ENCODE measurements at regions not wholly inside any gene's neighbourhood (a gene's known extent, or its start where the extent isn't known, plus 50 kb on each side); places are given as distances from the start of the nearest gene placed in this dataset.

DNA sequence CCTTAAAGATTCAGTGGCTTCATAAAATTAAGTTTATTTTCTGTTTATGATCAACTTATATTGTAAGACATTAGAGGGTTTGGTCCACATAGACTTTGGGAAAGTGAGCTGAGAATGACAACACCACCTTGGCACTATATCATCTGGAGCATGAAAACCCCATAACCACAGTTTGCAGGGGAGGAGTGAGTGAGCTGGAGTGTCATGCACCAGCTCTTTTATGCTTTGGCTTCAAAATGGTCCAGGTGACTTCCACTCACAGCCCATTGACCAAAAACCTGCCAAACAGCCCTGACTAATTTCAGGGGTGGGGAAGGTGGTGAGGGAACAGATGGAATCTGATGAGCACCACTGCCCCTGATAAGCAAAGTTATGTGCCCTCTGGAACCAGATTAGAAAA is 295.8 kb downstream of the DMRTA1 start:
- no peak for TF ChIP-seq POLR2A (IDR thresholded peaks at IDR 0.05)
- TF ChIP-seq, protein P1, sequence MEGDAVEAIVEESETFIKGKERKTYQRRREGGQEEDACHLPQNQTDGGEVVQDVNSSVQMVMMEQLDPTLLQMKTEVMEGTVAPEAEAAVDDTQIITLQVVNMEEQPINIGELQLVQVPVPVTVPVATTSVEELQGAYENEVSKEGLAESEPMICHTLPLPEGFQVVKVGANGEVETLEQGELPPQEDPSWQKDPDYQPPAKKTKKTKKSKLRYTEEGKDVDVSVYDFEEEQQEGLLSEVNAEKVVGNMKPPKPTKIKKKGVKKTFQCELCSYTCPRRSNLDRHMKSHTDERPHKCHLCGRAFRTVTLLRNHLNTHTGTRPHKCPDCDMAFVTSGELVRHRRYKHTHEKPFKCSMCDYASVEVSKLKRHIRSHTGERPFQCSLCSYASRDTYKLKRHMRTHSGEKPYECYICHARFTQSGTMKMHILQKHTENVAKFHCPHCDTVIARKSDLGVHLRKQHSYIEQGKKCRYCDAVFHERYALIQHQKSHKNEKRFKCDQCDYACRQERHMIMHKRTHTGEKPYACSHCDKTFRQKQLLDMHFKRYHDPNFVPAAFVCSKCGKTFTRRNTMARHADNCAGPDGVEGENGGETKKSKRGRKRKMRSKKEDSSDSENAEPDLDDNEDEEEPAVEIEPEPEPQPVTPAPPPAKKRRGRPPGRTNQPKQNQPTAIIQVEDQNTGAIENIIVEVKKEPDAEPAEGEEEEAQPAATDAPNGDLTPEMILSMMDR (IDR thresholded peaks at IDR 0.05): no peak

Measured in vagina (tissue), 2 donors.